WTC11 (cell line): ENCODE measurements at regions not wholly inside any gene's neighbourhood (a gene's known extent, or its start where the extent isn't known, plus 50 kb on each side); places are given as distances from the start of the nearest gene placed in this dataset.

Experiments
- ATAC-seq: fragments of 200-7000 bp; cut with Tn5 transposase; 2 replicates; pipeline ENCODE4 v1.10.0; 2021; ENCODE audit warnings: mild to moderate bottlenecking, moderate library complexity
- CTCF ChIA-PET: fragments of 300-600 bp; sonication (Branson Sonifier 250); formaldehyde crosslinking; loops from one replicate; lab custom pipeline; 2021; ENCODE audit warnings: antibody characterized with exemption; lab: Charles Lee
- POLR2A ChIA-PET: fragments of 350-600 bp; sonication (Branson Sonifier 250); formaldehyde crosslinking; loops from one replicate; lab custom pipeline; 2021; ENCODE audit warnings: antibody characterized with exemption; lab: Charles Lee
- DNase-seq: peaks from one replicate; pipeline ENCODE4 v3.0.0; 2021; ENCODE audit warnings: low spot score
- H3K27ac Mint-ChIP-seq: 2 replicates; pipeline ENCODE4 v1.8.0; 2021; ENCODE audit warnings: mixed read lengths
- H3K27me3 Mint-ChIP-seq: 2 replicates; pipeline ENCODE4 v1.8.0; 2021; ENCODE audit warnings: low read depth, mild to moderate bottlenecking, moderate library complexity, mixed read lengths
- H3K36me3 Mint-ChIP-seq: 2 replicates; pipeline ENCODE4 v1.8.0; 2021; ENCODE audit warnings: mixed read lengths
- H3K4me1 Mint-ChIP-seq: 2 replicates; pipeline ENCODE4 v1.8.0; 2022; ENCODE audit warnings: mixed read lengths
- H3K4me3 Mint-ChIP-seq: 2 replicates; pipeline ENCODE4 v1.8.0; 2021; ENCODE audit warnings: mild to moderate bottlenecking, moderate library complexity, mixed read lengths
- H3K9me3 Mint-ChIP-seq: 2 replicates; pipeline ENCODE4 v1.8.0; 2021; ENCODE audit warnings: mixed read lengths
- ATF2 ChIP-seq: sonication (generic); formaldehyde crosslinking; IDR thresholded peaks from 2 replicates; pipeline ENCODE4 v1.8.1; 2022; ENCODE audit warnings: low read depth, missing genetic modification reagents, borderline replicate concordance
- ETV6 ChIP-seq: sonication (generic); formaldehyde crosslinking; IDR thresholded peaks from 2 replicates; pipeline ENCODE4 v1.8.1; 2022; ENCODE audit warnings: mild to moderate bottlenecking, missing genetic modification reagents
- GTF2I ChIP-seq: fragments of 250-450 bp; sonication (Bioruptor Pico); conservative IDR thresholded peaks from 2 replicates; pipeline ENCODE4 v1.4.0; 2021; ENCODE audit warnings: mild to moderate bottlenecking
- HMGA2 ChIP-seq: fragments of 250-450 bp; sonication (Bioruptor Pico); IDR thresholded peaks from 2 replicates; pipeline ENCODE4 v1.4.0; 2021; ENCODE audit warnings: mild to moderate bottlenecking, moderate library complexity
- HMGXB4 ChIP-seq: sonication (generic); formaldehyde crosslinking; IDR thresholded peaks from 2 replicates; pipeline ENCODE4 v1.8.1; 2023; ENCODE audit warnings: mild to moderate bottlenecking, moderate library complexity, missing genetic modification reagents
- JUN ChIP-seq: sonication (generic); formaldehyde crosslinking; IDR thresholded peaks from 2 replicates; pipeline ENCODE4 v1.8.0; 2023; ENCODE audit warnings: mild to moderate bottlenecking, missing genetic modification reagents
- NFE2L1 ChIP-seq: sonication (generic); formaldehyde crosslinking; IDR thresholded peaks from 2 replicates; pipeline ENCODE4 v1.8.1; 2023; ENCODE audit warnings: missing genetic modification reagents
- NFYB ChIP-seq: sonication (generic); formaldehyde crosslinking; conservative IDR thresholded peaks from 2 replicates; pipeline ENCODE4 v1.8.0; 2022; ENCODE audit warnings: low read depth, missing genetic modification reagents
- NR2C2 ChIP-seq: sonication (generic); formaldehyde crosslinking; IDR thresholded peaks from 2 replicates; pipeline ENCODE4 v1.8.0; 2022; ENCODE audit warnings: mild to moderate bottlenecking, missing genetic modification reagents
- TEAD1 ChIP-seq: sonication (generic); formaldehyde crosslinking; IDR thresholded peaks from 2 replicates; pipeline ENCODE4 v1.8.0; 2022; ENCODE audit warnings: mild to moderate bottlenecking, missing genetic modification reagents
- TEAD4 ChIP-seq: sonication (generic); formaldehyde crosslinking; IDR thresholded peaks from 2 replicates; pipeline ENCODE4 v1.8.0; 2022; ENCODE audit warnings: mild to moderate bottlenecking, missing genetic modification reagents
- ZNF138 ChIP-seq: sonication (generic); formaldehyde crosslinking; conservative IDR thresholded peaks from 2 replicates; pipeline ENCODE4 v1.8.1; 2022; ENCODE audit warnings: mild to moderate bottlenecking, moderate library complexity, missing genetic modification reagents
- ZNF281 ChIP-seq: sonication (generic); formaldehyde crosslinking; IDR thresholded peaks from 2 replicates; pipeline ENCODE4 v1.8.0; 2023; ENCODE audit warnings: mild to moderate bottlenecking, missing genetic modification reagents
- ZNF317 ChIP-seq: sonication (generic); formaldehyde crosslinking; IDR thresholded peaks from 2 replicates; pipeline ENCODE4 v1.8.1; 2023; ENCODE audit warnings: low read depth, mild to moderate bottlenecking, moderate library complexity, missing genetic modification reagents, borderline replicate concordance
- TF ChIP-seq, protein P1 (sequence below): sonication (generic); formaldehyde crosslinking; IDR thresholded peaks from 2 replicates; pipeline ENCODE4 v1.8.0; 2022; ENCODE audit warnings: mild to moderate bottlenecking, missing genetic modification reagents
- TF ChIP-seq, protein P2 (sequence below): sonication (generic); formaldehyde crosslinking; IDR thresholded peaks from 2 replicates; pipeline ENCODE4 v1.8.1; 2023; ENCODE audit warnings: mild to moderate bottlenecking, missing genetic modification reagents
- TF ChIP-seq, protein P3 (sequence below): sonication (generic); formaldehyde crosslinking; IDR thresholded peaks from 2 replicates; pipeline ENCODE4 v1.8.0; 2022; ENCODE audit warnings: mild to moderate bottlenecking, missing genetic modification reagents

DNA sequence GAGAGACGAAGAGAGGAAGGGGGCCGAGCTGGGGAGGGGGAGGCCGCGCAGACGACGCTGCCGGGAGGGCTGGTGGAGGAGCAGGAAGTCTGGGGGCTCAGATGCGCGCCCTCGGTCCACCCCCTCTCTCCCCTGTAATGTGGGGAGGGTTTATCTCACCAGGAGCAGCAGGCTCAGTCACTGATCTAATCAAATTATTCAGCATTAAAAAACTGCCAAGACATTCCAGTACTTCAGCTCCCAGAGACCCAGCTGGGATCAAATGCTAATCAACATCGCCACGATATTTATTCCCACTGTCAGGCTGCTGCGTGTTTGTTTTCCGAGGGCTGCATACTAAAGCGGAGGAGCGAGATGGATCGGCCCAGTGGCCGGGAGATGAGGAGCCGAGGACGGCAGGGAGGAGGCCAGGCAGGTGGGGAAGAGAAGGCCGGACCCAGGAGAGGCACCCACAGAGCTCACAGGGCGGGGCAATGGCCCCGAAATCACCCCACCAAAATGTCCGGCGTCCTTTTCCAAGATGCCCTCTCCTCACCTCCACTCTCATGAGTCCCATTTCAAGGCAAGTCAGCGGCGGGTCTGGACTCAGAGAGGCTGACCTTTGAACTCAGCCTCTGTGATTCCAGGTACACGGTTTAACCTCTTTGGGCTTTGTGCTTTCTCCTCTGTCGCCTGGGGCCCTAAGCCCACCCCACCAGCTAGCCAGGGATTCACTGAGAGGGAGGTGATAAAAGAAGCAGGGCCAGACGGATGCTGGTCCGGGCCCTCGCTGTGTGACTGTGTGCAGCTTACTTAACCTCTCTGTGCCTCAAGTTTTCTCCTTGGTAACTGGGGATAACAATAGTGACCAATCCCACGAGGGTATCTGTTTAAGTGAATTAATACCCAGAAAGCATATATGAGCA is 502.1 kb downstream of the MN1 start:
- H3K9me3 Mint-ChIP-seq, result 0 out of 2 replicates have a peak, but pooled peaks cover 3% of the 10 kb centered on the region
- H3K27me3 Mint-ChIP-seq, result peaks cover 8% of the 10 kb centered on the region
- peaks cover 50% of the 10 kb centered on the region for H3K4me1 Mint-ChIP-seq
- peak; percentile 55 for ATAC-seq
- H3K36me3 Mint-ChIP-seq, result no peaks in the 10 kb centered on the region
- POLR2A ChIA-PET, result interaction anchor here (0.6 kb wide), 1 partner anchor 306 kb away, joined by 7 read pairs; no protein-coding TSS in a partner anchor
- CTCF ChIA-PET, result interaction anchor here (1.0 to 1.5 kb wide), 3 partner anchors 30 to 148 kb away, joined by 3 to 6 read pairs (median 4); no protein-coding TSS in a partner anchor
- no peak for TF ChIP-seq HMGA2 (CRISPR knock-in tag)
- no peak for TF ChIP-seq TEAD1 (CRISPR knock-in tag)
- peak; percentile 75 for TF ChIP-seq GTF2I (CRISPR knock-in tag)
- TF ChIP-seq, protein P1, sequence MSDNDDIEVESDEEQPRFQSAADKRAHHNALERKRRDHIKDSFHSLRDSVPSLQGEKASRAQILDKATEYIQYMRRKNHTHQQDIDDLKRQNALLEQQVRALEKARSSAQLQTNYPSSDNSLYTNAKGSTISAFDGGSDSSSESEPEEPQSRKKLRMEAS (CRISPR knock-in tag), result no peak
- no peak for TF ChIP-seq NR2C2 (CRISPR knock-in tag)
- 0 out of 2 replicates have a peak, but pooled peaks have one; percentile 46 for TF ChIP-seq ETV6 (CRISPR knock-in tag)
- TF ChIP-seq, protein P2, sequence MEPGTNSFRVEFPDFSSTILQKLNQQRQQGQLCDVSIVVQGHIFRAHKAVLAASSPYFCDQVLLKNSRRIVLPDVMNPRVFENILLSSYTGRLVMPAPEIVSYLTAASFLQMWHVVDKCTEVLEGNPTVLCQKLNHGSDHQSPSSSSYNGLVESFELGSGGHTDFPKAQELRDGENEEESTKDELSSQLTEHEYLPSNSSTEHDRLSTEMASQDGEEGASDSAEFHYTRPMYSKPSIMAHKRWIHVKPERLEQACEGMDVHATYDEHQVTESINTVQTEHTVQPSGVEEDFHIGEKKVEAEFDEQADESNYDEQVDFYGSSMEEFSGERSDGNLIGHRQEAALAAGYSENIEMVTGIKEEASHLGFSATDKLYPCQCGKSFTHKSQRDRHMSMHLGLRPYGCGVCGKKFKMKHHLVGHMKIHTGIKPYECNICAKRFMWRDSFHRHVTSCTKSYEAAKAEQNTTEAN, result no peak
- no peak for TF ChIP-seq ATF2 (CRISPR knock-in tag)
- TF ChIP-seq JUN (CRISPR knock-in tag), result no peak
- TF ChIP-seq, protein P3, sequence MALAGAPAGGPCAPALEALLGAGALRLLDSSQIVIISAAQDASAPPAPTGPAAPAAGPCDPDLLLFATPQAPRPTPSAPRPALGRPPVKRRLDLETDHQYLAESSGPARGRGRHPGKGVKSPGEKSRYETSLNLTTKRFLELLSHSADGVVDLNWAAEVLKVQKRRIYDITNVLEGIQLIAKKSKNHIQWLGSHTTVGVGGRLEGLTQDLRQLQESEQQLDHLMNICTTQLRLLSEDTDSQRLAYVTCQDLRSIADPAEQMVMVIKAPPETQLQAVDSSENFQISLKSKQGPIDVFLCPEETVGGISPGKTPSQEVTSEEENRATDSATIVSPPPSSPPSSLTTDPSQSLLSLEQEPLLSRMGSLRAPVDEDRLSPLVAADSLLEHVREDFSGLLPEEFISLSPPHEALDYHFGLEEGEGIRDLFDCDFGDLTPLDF (CRISPR knock-in tag), result no peak
- TF ChIP-seq ZNF281 (CRISPR knock-in tag), result no peak
- TF ChIP-seq, all 79 proteins: peak for 2
- Mint-ChIP-seq H3K4me3 (peak overlapping the region; percentile 68), H3K27ac (no peak overlapping the region)
- no peak for DNase-seq

GRCh38 chr22:27300536-27301285 is 500.8 kb downstream of the MN1 start:
- CTCF ChIA-PET, result interaction anchor here (1.5 kb wide), 1 partner anchor 30 kb away, joined by 4 read pairs; no protein-coding TSS in a partner anchor
- H3K4me1 Mint-ChIP-seq, result peaks cover 45% of the 10 kb centered on the region
- DNase-seq (no peak), ATAC-seq (no peak)
- no peaks in the 10 kb centered on the region for H3K36me3 Mint-ChIP-seq
- no peak overlapping the region for H3K4me3 Mint-ChIP-seq
- POLR2A ChIA-PET, result no interaction called here
- 0 out of 2 replicates have a peak, but pooled peaks cover 3% of the 10 kb centered on the region for H3K9me3 Mint-ChIP-seq
- no peak for TF ChIP-seq ZNF317 (CRISPR knock-in tag)
- no peak for TF ChIP-seq ZNF138 (CRISPR knock-in tag)
- TF ChIP-seq NFYB (CRISPR knock-in tag), result no peak
- no peak for TF ChIP-seq TEAD4 (CRISPR knock-in tag)
- TF ChIP-seq HMGXB4 (CRISPR knock-in tag), result no peak
- TF ChIP-seq NFE2L1 (CRISPR knock-in tag), result no peak
- TF ChIP-seq, all 79 proteins: peak for 0
- Mint-ChIP-seq H3K27ac (no peak overlapping the region), H3K27me3 (peaks cover 8% of the 10 kb centered on the region)
